ENCODE measurements at regions not wholly inside any gene's neighbourhood (a gene's known extent, or its start where the extent isn't known, plus 50 kb on each side); places are given as distances from the start of the nearest gene placed in this dataset.
A peak's percentile ranks its signal among the peaks of the same experiment; 100 is the strongest.

GRCh38 chr6:169890901-169891300 is 139.5 kb downstream of the ERMARD start:
- WGBS, 2 donors, result 82 to 89% methylated on average over 7 of the region's 7 CpGs

GRCh38 chr6:169890049-169890448 is 138.6 kb downstream of the ERMARD start:
- TF ChIP-seq POLR2A (IDR thresholded peaks at IDR 0.05), result no peak
- TF ChIP-seq CTCF (IDR thresholded peaks at IDR 0.05), result no peak
- no peak for DNase-seq

More at GRCh38 chr6:169890901-169891300, 139.5 kb downstream of the ERMARD start:
- H3K36me3 ChIP-seq, result no peaks in the 10 kb centered on the region
- no peak for DNase-seq
- peaks cover 0 to 17% (median 0%) of the 10 kb centered on the region in 3 donors for H3K4me1 ChIP-seq
- peaks cover 0 to 3% (median 0%) of the 10 kb centered on the region in 4 donors for H3K27me3 ChIP-seq
- TF ChIP-seq POLR2A (IDR thresholded peaks at IDR 0.05) (no peak), CTCF (IDR thresholded peaks at IDR 0.05) (no peak)
- H3K27ac ChIP-seq, result no peak overlapping the region
- H3K9me3 ChIP-seq, result no peaks in the 10 kb centered on the region
- H3K4me3 ChIP-seq, result no peak overlapping the region
- intact Hi-C loops (cut with DNase I), result no loop called here

GRCh38 chr6:169887529-169888140 is 136.2 kb downstream of the ERMARD start:
- H3K27me3 ChIP-seq, result peaks cover 0 to 8% (median 0%) of the 10 kb centered on the region in 4 donors
- H3K36me3 ChIP-seq, result no peaks in the 10 kb centered on the region
- H3K4me1 ChIP-seq, result peaks cover 0 to 17% (median 0%) of the 10 kb centered on the region in 3 donors
- WGBS, 2 donors, result 47 to 59% methylated on average over 13 to 14 of the region's 14 CpGs
- no peaks in the 10 kb centered on the region for H3K9me3 ChIP-seq
- no peak for DNase-seq
- no peak for TF ChIP-seq CTCF (IDR thresholded peaks at IDR 0.05)
- TF ChIP-seq POLR2A (IDR thresholded peaks at IDR 0.05), result no peak
- H3K4me3 ChIP-seq, result no peak overlapping the region
- H3K27ac ChIP-seq, result peak overlapping the region in 2 of 4 donors; percentile 37 to 43
- intact Hi-C loops (cut with DNase I), result no loop called here

More at GRCh38 chr6:169890049-169890448, 138.6 kb downstream of the ERMARD start:
- Histone ChIP-seq H3K9me3 (no peaks in the 10 kb centered on the region), H3K4me3 (no peak overlapping the region), H3K27me3 (peaks cover 0 to 3% (median 0%) of the 10 kb centered on the region in 4 donors), H3K36me3 (no peaks in the 10 kb centered on the region), H3K27ac (no peak overlapping the region), H3K4me1 (peaks cover 0 to 17% (median 0%) of the 10 kb centered on the region in 3 donors)
- intact Hi-C loops (cut with DNase I), result no loop called here
- 40 to 52% methylated on average over 6 to 10 of the region's 12 CpGs for WGBS, 2 donors

GRCh38 chr6:169886631-169887227 is 135.3 kb downstream of the ERMARD start:
- DNase-seq, result no peak
- Histone ChIP-seq H3K27me3 (peaks cover 0 to 12% (median 0%) of the 10 kb centered on the region in 4 donors), H3K4me3 (no peak overlapping the region), H3K27ac (peak overlapping the region in 2 of 4 donors; percentile 37 to 40), H3K9me3 (no peaks in the 10 kb centered on the region), H3K4me1 (peaks cover 0 to 17% (median 0%) of the 10 kb centered on the region in 3 donors), H3K36me3 (no peaks in the 10 kb centered on the region)
- 89 to 90% methylated on average over 8 to 13 of the region's 15 CpGs for whole genome bisulfite sequencing, 2 donors
- TF ChIP-seq POLR2A (IDR thresholded peaks at IDR 0.05) (no peak), CTCF (IDR thresholded peaks at IDR 0.05) (no peak)
- intact Hi-C loops (cut with DNase I), result no loop called here

GRCh38 chr6:169885831-169886230 is 134.4 kb downstream of the ERMARD start:
- no peak overlapping the region for H3K27ac ChIP-seq
- no peaks in the 10 kb centered on the region for H3K36me3 ChIP-seq
- peaks cover 0 to 12% (median 0%) of the 10 kb centered on the region in 4 donors for H3K27me3 ChIP-seq
- no peaks in the 10 kb centered on the region for H3K9me3 ChIP-seq
- no peak for DNase-seq
- TF ChIP-seq CTCF (IDR thresholded peaks at IDR 0.05), result no peak
- TF ChIP-seq POLR2A (IDR thresholded peaks at IDR 0.05), result no peak
- 80 to 83% methylated on average over 3 of the region's 4 CpGs for WGBS, 2 donors
- intact Hi-C loops (cut with DNase I), result no loop called here
- H3K4me1 ChIP-seq, result peaks cover 0 to 17% (median 0%) of the 10 kb centered on the region in 3 donors
- H3K4me3 ChIP-seq, result no peak overlapping the region
